B cell (primary cell): ENCODE measurements at regions not wholly inside any gene's neighbourhood (a gene's known extent, or its start where the extent isn't known, plus 50 kb on each side); places are given as distances from the start of the nearest gene placed in this dataset.

Experiments
- ATAC-seq: fragments of 200-7000 bp; cut with Tn5 transposase; one replicate; pipeline ENCODE4 v1.10.0; 2021; ENCODE audit warnings: low read depth, mild to moderate bottlenecking, moderate number of reproducible peaks, moderate library complexity
- CTCF ChIA-PET: fragments of 350-600 bp; sonication (Branson Sonifier 250); formaldehyde crosslinking; loops from one replicate; lab custom pipeline; 2021; ENCODE audit warnings: antibody characterized with exemption, inconsistent platforms; lab: Charles Lee
- POLR2A ChIA-PET: fragments of 350-600 bp; sonication (Branson Sonifier 250); formaldehyde crosslinking; loops from one replicate; lab custom pipeline; 2021; ENCODE audit warnings: antibody characterized with exemption; lab: Charles Lee
- DNase-seq: peaks from one replicate; pipeline ENCODE4 v3.0.0; 2013
- H2AFZ ChIP-seq: 2 replicates; pipeline ENCODE4 v1.6.1; 2012; ENCODE audit warnings: mild to moderate bottlenecking, low read depth, low read length; ENCODE audit not compliant: insufficient read depth, poor library complexity, severe bottlenecking
- H3K27ac ChIP-seq, 2 donors: 1 replicate in 1 of 2; 2 replicates in 1 of 2; pipeline ENCODE4 v1.5.1; 2012 to 2013; ENCODE audit warnings: low read length in 2 of 2, mild to moderate bottlenecking in 2 of 2, moderate library complexity in 1 of 2
- H3K27me3 ChIP-seq, 4 experiments: fragments of 200-600 bp in 1 of 4; sonication (generic) in 1 of 4; replicated peaks in 1 of 4; 1 replicate in 2 of 4; 2 replicates in 2 of 4; pipeline versions ENCODE4 v1.6.1 to v1.7.0; 2013 to 2016; ENCODE audit warnings: low read length in 3 of 4, mild to moderate bottlenecking in 2 of 4, mixed read lengths in 1 of 4, moderate library complexity in 1 of 4; ENCODE audit not compliant: insufficient read depth in 4 of 4, control insufficient read depth in 3 of 4; ENCODE audit errors: control extremely low read depth in 1 of 4
- H3K36me3 ChIP-seq, 2 experiments: replicated peaks in 1 of 2; 1 replicate in 1 of 2; 2 replicates in 1 of 2; pipeline versions ENCODE4 v1.6.1 to v1.7.1; 2013; ENCODE audit warnings: low read length in 1 of 2; ENCODE audit not compliant: insufficient read depth in 2 of 2, control insufficient read depth in 1 of 2; ENCODE audit errors: control extremely low read depth in 1 of 2, extremely low read depth in 1 of 2
- H3K4me1 ChIP-seq, 2 donors: fragments of 200-600 bp in 1 of 2; sonication (generic) in 1 of 2; 1 replicate in 1 of 2; 2 replicates in 1 of 2; pipeline versions ENCODE4 v1.5.1 to v1.6.1; 2013 to 2017; ENCODE audit warnings: low read length in 2 of 2; ENCODE audit not compliant: control insufficient read depth in 2 of 2, insufficient read depth in 2 of 2
- H3K4me2 ChIP-seq: replicated peaks from 2 replicates; pipeline ENCODE3; 2012; ENCODE audit warnings: mild to moderate bottlenecking, low read depth, low read length; ENCODE audit not compliant: poor library complexity, severe bottlenecking
- H3K4me3 ChIP-seq, 5 experiments: fragments of 200-600 bp in 1 of 5; sonication (generic) in 1 of 5; 1 replicate in 3 of 5; 2 replicates in 2 of 5; pipeline versions ENCODE4 v1.5.1 to v1.7.0; 2011 to 2016; ENCODE audit warnings: low read length in 4 of 5, mild to moderate bottlenecking in 4 of 5, low read depth in 2 of 5, control low read depth in 1 of 5, moderate library complexity in 1 of 5; ENCODE audit not compliant: insufficient read depth in 1 of 5; ENCODE audit errors: control extremely low read depth in 1 of 5, extremely low read depth in 1 of 5
- H3K79me2 ChIP-seq: fragments of 200-600 bp; sonication (generic); one replicate; pipeline ENCODE4 v1.6.0; 2016; ENCODE audit warnings: low read length; ENCODE audit not compliant: control insufficient read depth, insufficient read depth
- H3K9ac ChIP-seq: fragments of 200-600 bp; sonication (generic); 2 replicates; pipeline ENCODE4 v1.6.1; 2017; ENCODE audit warnings: mild to moderate bottlenecking, low read length, moderate library complexity
- H3K9me3 ChIP-seq, 3 donors: one replicate each; pipeline versions ENCODE4 v1.6.1 to v1.7.1; 2013; ENCODE audit warnings: low read length in 2 of 3; ENCODE audit not compliant: control insufficient read depth in 2 of 3, insufficient read depth in 1 of 3; ENCODE audit errors: control extremely low read depth in 1 of 3
- H4K20me1 ChIP-seq: 2 replicates; pipeline ENCODE4 v1.6.0; 2012; ENCODE audit warnings: mild to moderate bottlenecking, low read length; ENCODE audit not compliant: insufficient read depth, control insufficient read depth, poor library complexity, severe bottlenecking
- H3K27ac Mint-ChIP-seq: one replicate; pipeline ENCODE4 v1.8.0; 2021; ENCODE audit warnings: mixed read lengths
- H3K27me3 Mint-ChIP-seq: one replicate; pipeline ENCODE4 v1.8.0; 2021; ENCODE audit warnings: mixed read lengths
- H3K4me1 Mint-ChIP-seq: one replicate; pipeline ENCODE4 v1.8.0; 2021; ENCODE audit warnings: mixed read lengths
- H3K4me3 Mint-ChIP-seq: one replicate; pipeline ENCODE4 v1.8.0; 2021; ENCODE audit warnings: mixed read lengths
- H3K9me3 Mint-ChIP-seq: one replicate; pipeline ENCODE4 v1.8.0; 2022; ENCODE audit warnings: mixed read lengths; ENCODE audit not compliant: insufficient read depth
- CTCF ChIP-seq: fragments of 200-600 bp; IDR thresholded peaks from one replicate; pipeline ENCODE4 v1.8.0; 2022; ENCODE audit warnings: antibody characterized with exemption, mild to moderate bottlenecking
- EZH2 ChIP-seq: IDR thresholded peaks from 2 replicates; pipeline ENCODE4 v1.6.1; 2012; ENCODE audit warnings: borderline replicate concordance, low read depth, mild to moderate bottlenecking, moderate library complexity, low read length; ENCODE audit not compliant: insufficient read depth, poor library complexity, severe bottlenecking
- WGBS: methylation state at CpG from one replicate; pipeline ENCODE4 v1.1.5; 2013; ENCODE audit warnings: missing lambda C conversion rate; ENCODE audit not compliant: insufficient coverage; 5-methylcytosine and 5-hydroxymethylcytosine counted together
- intact Hi-C: fragments of 100-400 bp; cut with micrococcal nuclease; formaldehyde crosslinking; loops from one replicate; pipeline ENCODE4 v1.10.0; 2022

GRCh38 chr17:68780596-68780995, 174.6 kb downstream of the ABCA8 start:
- H3K9me3 ChIP-seq, result peaks cover 0 to 1% (median 0%) of the 10 kb centered on the region in 3 donors
- Mint-ChIP-seq H3K27me3 (peaks cover 3% of the 10 kb centered on the region), H3K4me1 (peaks cover under 1% of the 10 kb centered on the region), H3K27ac (no peak overlapping the region), H3K4me3 (no peak overlapping the region), H3K9me3 (no peaks in the 10 kb centered on the region)
- TF ChIP-seq EZH2 (no peak), CTCF (no peak)
- ChIA-PET CTCF (interaction anchor here (0.6 to 1.0 kb wide), 3 partner anchors 9 to 741 kb away, joined by 3 to 4 read pairs (median 3); no protein-coding TSS in a partner anchor), POLR2A (no interaction called here)
- H3K9ac ChIP-seq, result no peak overlapping the region
- no peaks in the 10 kb centered on the region for H4K20me1 ChIP-seq
- no peaks in the 10 kb centered on the region for H3K36me3 ChIP-seq
- no peak overlapping the region for H3K4me3 ChIP-seq
- no peak overlapping the region for H3K27ac ChIP-seq
- intact Hi-C loops, result no loop called here
- H3K4me2 ChIP-seq, result no peak overlapping the region
- DNase-seq, result no peak
- H3K4me1 ChIP-seq, result no peaks in the 10 kb centered on the region
- WGBS, result no CpG with 5 or more reads among the region's 4 CpGs
- no peaks in the 10 kb centered on the region for H3K79me2 ChIP-seq
- peaks cover 0 to 3% (median 0%) of the 10 kb centered on the region in 4 experiments for H3K27me3 ChIP-seq
- H2AFZ ChIP-seq, result no peak overlapping the region
- no peak for ATAC-seq

- no peaks in the 10 kb centered on the region for H3K79me2 ChIP-seq
- no peak overlapping the region for H3K27ac ChIP-seq
- H3K4me3 ChIP-seq, result no peak overlapping the region
- Mint-ChIP-seq H3K27ac (no peak overlapping the region), H3K4me1 (peaks cover 13% of the 10 kb centered on the region), H3K9me3 (no peaks in the 10 kb centered on the region), H3K27me3 (peaks cover 3% of the 10 kb centered on the region), H3K4me3 (no peak overlapping the region)
- ChIA-PET CTCF (interaction anchor here (0.8 to 6.7 kb wide), 9 partner anchors 12 to 468 kb away, joined by 3 to 95 read pairs (median 8); no protein-coding TSS in a partner anchor), POLR2A (no interaction called here)
- peak overlapping the region; percentile 35 for H2AFZ ChIP-seq
- peaks cover 0 to 4% (median 1%) of the 10 kb centered on the region in 3 donors for H3K9me3 ChIP-seq
- no peaks in the 10 kb centered on the region for H4K20me1 ChIP-seq
- H3K4me2 ChIP-seq, result no peak overlapping the region
- DNase-seq (no peak), ATAC-seq (no peak)
- intact Hi-C loops, result loop anchor here (10.0 kb wide), 4 partner anchors 196 to 746 kb away; partner anchors contain the start of gene MAP2K6
- peaks cover 0 to 3% (median 0%) of the 10 kb centered on the region in 4 experiments for H3K27me3 ChIP-seq
- H3K9ac ChIP-seq, result no peak overlapping the region
- TF ChIP-seq CTCF, result no peak
- TF ChIP-seq EZH2, result no peak
- no peaks in the 10 kb centered on the region for H3K4me1 ChIP-seq
- no peaks in the 10 kb centered on the region for H3K36me3 ChIP-seq
- no CpG with 5 or more reads among the region's 4 CpGs for WGBS
Measured at GRCh38 chr17:68778726-68779125, 176.5 kb downstream of the ABCA8 start.
